Effector CD4-positive, alpha-beta T cell (primary cell): ENCODE measurements at regions not wholly inside any gene's neighbourhood (a gene's known extent, or its start where the extent isn't known, plus 50 kb on each side); places are given as distances from the start of the nearest gene placed in this dataset.
"Not testable (repeated sequence)": the region's sequence is repeated elsewhere in the genome, so short reads cannot be mapped to it uniquely, and the experiment has no call there.

ENCODE experiments used
- DNase-seq: peaks from one replicate; pipeline ENCODE4 v3.0.0-alpha.2; 2020

DNA sequence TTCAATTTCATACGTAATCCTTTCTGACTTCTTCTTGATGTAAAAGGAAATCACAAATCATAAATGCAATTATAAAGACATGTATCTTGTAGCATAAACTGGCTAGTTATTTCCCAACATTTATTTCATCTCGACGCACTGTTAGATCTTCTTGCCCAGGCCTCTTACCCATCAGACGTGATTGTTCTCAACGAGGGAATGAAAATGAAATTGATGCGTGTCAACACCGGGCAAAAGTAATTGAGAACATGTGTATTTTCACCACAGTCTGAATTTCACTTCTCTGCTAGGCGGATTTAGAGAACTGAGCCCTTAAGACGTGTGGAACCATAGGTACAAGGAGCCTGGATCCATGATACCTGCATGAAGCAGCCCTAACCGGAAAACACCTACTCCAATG is 519.7 kb downstream of the KCNT2 start:
- no peak for DNase-seq

DNA sequence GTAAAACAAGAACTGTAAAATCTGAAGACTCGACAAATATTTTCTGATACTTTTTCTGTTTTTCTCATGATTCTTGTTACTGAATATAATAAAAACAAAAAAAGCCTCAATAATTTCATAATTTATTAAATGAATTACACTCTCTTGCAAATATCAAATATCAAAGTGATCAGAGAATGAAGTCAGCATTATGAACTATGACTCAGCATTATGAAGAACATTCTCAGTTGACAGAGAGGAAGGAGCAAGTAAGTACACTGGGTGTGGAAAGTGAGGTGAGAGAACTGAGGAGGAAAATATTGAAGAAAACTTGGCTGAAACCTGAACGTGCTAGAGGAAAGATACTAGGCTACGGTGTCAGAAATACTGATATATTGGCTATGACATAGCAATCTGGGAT is 529.5 kb downstream of the KCNT2 start:
- no peak for DNase-seq

DNA sequence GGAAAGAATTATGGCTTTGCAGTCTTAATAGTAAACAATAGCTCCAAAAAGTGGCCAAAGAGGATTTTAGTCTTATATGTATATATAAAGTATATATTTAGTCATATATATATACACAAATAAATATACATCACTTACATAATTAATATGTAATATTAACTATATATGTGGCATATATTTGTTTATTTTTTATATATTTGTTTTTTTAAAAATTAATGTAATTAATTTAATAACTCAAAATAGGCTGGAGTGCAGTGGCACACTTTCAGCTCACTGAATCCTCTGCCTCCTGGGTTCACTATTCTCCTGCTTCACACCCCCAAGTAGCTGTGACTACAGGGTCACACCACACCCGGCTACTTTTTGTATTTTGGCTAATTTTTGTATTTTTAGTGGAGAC is 532.6 kb downstream of the KCNT2 start:
- DNase-seq: no peak

DNA sequence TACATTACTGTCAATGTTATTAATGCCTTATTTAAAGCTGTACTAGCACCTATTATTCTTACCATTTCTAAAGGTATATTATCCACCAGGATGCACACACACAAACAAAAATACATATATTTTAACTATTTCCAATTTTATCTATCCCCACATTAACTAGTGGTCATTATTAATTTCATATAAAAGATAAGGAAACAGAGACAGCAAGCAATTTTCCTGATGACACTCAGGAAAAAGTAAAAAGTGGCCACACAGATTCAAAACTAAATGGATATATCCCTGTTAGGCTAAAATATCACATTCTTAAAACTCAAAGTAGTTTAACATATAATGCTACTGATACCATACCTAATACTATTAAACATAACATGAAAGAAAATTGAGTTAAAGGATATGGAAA is 534.1 kb downstream of the KCNT2 start:
- no peak for DNase-seq

DNA sequence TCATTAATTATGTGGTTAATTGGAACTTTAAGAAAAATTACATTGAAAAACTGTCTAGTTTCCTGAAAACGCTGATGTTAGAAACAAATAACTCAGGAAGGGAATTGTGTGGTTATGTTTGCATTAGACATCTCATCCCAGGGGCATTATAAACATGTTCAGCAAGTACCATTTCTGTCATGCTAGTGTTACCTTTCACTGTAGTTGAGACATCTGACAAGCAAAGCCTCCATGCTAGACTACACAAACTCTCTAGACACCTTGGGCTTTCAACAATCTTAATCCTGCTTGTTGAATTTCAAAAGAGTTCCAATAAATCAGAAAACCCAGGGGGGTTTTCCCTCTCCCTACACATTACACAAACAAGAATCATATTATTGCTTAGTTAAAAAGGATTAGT is 536.8 kb downstream of the KCNT2 start:
- no peak for DNase-seq

DNA sequence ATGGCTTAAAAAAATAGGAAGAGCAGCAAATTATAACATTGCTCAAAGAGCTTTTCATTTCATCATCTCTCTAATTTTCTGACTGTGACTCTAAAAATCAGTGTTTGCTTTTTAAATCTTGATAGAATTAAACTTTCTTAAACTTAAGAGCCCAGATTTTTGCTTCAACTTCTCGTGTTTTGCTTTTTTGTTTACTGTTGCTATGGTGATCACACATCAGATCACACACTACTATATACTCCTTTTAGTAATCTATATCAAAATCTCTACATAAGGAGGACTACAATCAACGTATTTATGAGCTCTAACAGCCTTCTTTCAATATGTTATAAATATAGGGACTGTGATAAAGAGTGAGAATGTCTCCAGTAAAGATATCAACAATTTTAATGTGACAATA is 537.3 kb downstream of the KCNT2 start:
- DNase-seq: no peak

DNA sequence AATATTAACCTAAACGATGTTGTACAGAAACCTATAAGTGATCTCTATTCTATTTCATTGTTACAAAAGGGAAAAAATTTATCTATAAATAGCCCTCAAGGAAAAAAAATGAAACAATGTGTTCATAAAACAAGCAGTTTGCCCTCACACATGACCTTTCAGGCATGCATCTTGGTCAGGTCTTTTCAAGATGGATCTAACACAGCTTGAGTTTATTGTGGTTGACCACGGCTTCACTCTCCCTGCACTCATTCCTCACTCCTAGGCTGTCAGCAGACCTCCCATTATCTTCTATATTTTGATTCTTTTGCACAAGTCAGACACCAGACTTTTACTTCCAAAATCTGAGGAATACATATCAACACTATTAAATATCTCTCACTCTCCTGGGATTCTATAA is 544.3 kb downstream of the KCNT2 start:
- no peak for DNase-seq

DNA sequence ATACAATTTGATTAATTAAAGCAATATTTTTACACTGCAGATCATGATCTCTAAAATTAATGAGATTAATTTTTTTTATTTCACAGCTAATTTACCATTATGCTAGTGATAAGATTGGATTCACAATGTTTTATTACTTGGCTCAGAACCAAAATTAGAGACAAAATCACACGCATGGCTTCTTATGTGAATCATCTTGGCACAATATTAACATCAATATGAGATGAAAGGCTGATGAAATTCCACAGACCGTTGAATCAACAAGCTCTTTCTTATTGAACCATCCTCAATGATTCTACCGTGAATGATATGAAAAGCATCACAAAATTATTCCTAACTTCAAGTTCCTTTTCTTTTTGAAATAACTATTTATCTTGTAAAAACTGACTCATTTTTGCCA is 544.9 kb downstream of the KCNT2 start:
- no peak for DNase-seq

DNA sequence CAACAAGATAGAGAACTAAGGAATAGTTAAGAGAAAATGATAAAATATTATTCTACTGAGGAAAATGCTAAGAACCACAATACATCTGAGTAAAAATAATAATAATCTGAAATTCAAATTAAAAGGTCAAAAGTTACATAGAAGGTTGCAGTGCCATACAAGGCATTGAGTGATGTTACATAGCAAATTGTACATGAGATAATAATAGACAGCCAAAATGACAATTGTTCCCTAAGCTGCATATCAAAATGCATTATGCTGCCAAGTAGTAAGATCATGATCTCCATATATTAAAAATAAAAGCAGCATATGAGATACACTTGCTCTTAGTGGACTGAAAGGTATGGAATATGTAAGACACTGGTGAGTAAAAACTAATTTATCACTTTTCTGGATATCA is 547.7 kb downstream of the KCNT2 start:
- DNase-seq: no peak

DNA sequence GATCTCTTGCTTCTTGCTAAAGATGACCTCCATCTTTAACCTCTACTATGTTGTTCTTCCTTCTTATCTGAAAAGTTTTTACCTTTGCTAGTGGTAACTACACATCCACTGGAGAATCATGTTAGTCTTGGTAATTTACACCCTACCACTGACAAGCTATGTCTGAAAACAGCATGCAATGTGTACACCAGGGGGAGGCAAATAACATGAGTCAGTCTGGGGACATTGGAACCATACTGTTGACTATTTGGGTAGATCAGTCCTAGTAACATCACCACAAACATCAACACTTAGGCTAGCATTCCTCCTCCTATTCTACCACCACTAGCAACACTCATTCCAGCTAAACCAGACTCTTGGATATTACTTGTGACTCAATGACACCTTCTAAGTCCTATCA is 549.0 kb downstream of the KCNT2 start:
- no peak for DNase-seq

DNA sequence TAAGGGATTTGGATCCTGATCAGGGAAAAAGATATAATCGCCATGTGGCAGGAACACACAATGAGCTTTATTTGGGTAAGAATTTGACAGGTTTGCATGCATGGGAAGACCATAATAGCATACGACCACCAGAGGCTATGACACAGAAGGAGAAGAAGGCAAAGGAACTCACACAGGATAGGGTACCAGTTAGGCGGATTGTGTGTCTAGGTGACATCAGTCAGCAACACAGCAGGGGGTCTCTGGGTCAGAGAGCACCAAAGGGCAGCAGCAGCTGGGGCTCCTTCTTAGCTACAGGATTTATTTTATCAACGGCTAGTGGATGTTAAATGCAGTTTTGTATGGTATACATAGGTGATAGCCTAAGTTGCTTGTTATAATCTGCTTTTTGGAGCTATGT is 551.3 kb downstream of the KCNT2 start:
- DNase-seq: no peak

DNA sequence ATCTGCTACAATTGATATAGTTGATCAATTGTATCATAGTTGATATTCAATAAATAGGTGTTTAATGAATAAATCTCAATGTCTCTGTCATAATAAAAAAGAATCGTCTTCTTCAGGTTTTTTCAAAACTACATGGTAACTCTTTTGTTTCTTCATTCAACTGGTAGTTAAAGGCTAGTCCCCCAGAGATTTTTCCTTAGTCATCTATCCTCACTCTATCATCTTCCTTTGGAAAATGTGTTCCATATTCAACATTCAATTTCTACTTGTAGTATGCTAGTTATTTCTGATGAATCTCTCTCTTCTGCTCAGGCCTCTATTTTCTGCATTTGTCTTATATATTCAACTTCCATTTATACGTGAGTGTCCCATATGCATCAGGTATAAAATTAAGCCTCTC is 558.8 kb downstream of the KCNT2 start:
- no peak for DNase-seq

DNA sequence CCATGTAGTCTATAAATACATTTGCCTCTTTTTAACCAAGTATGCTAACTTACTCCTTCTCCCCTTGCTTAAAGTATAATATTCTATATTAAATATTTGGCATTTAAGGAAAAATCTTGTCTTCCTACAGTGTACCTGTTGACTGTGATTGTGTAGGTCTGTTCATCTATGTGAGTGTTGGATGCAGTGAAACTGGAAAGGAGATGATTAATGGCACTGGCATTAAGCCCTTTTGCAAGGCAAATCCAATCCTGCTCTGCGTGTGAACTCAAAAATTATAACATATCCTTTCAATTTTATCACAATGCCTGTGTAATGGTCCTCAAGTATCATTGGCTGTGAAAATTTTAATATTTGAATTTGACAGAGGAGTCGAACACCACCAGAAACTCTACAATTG is 565.0 kb downstream of the KCNT2 start:
- DNase-seq: no peak

DNA sequence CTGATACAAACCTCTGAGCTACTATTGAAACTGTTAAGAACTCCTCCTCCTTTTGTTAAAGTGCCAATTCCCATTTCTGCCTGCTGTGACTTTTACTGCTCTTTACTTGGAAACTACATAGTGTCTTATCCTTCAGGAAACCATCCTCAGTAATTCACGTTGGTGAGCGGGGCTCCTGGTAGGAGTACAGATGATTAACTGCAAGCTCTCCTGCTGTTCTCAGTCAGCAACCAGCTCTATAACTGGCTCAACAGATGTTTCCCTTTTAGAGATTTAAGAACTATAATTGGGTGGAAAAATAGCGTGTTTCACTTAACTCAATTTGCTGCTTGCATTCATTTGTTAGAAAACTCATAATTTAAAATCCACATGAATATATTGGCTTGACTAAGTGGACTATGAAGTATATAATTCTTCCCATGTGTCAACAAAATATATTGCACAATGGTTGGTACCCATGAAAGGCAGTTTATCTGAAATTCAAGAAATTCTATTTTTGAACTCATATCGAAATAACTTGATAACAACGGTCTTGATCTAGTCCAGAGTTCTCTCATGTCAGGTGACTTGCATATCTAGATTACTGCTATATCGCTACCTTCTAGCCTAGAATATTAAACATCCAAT is 574.0 kb downstream of the KCNT2 start:
- no peak for DNase-seq

DNA sequence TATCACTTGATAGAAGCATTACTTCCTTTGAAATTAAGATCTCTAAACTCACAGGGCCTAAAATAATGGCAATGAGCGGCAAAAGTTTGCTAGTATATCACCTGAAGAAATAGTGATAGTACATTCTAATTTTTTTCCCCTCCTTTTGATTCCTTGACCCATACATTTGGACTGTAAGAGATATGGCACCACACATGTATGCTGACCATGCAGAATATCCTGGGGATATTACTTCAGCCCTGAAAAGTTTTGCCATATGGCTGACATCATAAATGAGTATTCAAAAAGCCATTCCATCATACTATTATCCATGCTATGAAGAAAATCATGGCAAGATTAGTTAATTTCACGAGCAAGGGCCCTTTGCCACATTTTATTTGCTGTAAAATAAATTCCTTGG is 576.9 kb downstream of the KCNT2 start:
- DNase-seq: not testable (repeated sequence)

DNA sequence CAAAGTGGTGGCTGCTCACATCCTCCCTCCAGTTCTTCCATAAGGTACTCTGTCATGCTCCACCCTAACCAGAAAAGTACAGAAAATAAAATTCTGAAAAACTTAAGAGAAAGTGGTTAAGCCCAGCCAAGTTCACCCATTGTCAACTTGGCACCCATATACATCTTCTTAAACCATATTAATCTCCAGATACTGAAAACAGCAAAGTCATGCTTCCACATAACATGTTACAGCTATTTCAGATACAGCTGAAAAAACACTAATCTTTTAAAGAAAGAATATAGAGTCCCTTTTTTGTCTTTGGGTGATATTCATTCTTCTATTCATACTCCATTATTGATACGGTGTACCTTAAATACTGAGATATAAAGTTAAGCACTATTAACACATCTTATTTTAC is 577.8 kb downstream of the KCNT2 start:
- DNase-seq: no peak

DNA sequence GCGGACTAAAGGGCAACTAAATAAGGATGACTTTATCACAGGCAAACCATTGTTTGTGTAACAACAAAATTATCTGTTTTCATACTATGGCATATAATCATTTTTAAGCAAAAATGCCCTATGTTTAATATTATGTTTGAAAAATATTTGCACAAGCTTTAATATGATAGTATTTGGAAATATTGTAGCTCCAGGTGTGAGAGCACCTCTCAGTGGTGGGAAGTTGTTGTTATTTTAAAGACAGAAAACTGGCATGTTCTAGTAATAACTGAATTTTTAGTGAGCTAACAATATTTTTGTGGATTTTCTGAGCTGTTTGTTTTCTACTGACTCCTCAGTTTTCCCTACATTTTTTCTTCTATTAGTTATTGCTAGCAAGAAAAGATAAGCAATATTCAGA is 578.8 kb downstream of the KCNT2 start:
- no peak for DNase-seq

DNA sequence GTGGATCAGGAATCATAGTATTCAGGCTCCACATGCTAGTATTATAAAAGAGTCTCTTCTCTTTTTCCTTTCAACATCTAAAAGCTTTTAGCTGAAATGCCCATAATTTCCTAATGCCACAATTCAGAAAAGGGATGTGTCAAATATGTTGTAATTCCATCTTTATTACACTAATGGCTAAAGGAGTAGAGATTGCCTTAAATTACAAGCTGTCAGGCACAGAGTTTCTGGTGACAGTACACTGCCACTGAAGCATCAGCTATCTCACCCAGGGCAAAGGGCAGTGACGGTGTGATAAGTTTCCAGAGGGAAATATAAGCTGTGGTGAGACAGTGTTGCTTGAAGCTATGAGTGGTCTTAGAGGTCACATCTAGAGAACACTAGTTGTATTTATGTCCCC is 581.1 kb downstream of the KCNT2 start:
- DNase-seq: no peak

DNA sequence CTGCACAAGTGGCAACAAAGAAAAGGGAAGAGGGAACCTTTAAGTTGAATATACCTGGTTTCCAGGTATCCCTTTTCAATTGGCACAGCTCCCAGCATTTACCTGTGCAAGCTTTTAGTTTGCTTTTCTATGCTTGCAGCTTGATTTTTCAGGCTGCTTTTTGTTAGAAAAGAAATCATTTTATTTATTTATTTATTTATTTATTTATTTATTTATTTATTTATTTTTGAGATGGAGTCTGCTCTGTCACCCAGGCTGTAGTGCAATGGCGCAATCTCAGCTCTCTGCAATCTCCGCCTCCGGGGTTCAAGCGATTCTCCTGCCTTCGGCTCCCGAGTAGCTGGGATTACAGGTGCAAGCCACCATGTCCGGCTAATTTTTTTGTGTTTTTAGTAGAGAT is 587.1 kb downstream of the KCNT2 start:
- DNase-seq: not testable (repeated sequence)

DNA sequence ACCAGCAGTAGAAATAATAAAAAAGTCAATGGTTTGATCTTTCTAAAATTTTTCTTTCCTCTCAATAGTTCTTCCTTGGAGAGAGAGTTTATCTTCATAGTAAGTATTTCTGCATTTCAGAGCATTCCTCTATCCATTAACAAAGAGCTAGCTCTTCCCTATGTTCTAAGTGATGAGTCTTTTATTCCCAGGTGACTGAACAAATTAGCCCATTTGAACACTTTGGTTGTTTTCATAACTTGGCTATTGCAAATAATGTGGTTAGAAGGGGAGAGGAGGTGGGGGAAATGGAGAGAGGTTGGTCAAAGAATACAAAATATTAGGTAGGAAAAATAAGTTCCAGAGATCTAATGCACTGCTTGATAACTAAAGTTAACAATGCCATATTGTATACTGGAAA is 598.9 kb downstream of the KCNT2 start:
- no peak for DNase-seq

DNA sequence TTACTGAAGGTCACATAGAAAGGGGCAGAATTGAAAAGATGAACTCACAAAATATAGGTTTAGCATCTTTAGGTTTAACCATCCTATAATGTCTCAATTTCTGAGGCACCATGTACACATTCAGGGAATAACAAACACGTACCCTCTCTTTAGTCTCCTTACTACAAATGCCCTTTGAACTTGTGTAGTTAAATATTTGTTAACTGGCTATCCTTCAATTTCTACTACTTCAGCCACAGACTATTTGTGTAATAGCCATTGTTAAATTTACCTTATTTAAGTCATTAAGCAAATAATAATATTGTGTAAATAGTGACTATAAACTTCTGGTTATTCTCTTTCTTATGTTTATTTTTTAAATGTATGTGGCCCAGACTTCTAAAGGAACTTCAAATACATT is 600.5 kb downstream of the KCNT2 start:
- no peak for DNase-seq

DNA sequence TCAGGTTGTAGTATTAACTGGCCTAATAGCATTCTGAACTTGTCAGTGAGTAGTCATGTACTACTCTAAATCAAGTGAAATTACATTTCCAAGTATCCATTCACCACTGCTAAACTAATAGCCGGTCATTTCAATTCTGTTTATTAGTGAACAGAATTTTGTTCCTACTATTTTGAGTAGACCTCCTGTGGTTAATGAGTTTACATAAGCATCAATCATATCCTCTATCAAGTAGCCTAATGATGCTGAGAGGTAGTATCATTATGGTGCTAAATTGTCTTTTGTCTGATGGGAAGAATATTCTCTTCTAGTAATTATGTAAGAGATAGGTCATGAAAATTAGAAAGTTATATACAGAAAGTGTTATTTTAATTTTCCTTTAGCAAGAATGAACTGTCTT is 602.8 kb downstream of the KCNT2 start:
- DNase-seq: no peak

DNA sequence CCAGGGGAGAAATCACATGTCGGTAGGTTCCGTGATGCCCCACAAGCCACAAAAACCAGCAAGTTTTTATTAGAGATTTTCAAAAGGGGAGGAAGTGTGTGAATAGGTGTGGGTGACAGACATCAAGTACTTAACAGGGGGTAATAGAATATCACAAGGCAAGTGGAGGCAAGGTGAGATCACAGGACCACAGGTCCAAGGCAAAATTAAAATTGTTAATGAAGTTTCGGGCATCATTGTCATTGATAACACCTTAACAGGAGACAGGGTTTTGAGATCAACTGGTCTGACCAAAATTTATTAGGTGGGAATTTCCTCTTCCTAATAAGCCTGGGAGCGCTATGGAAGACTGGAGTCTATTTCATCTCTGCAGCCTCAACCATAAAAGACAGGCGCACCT is 603.9 kb downstream of the KCNT2 start:
- not testable (repeated sequence) for DNase-seq

DNA sequence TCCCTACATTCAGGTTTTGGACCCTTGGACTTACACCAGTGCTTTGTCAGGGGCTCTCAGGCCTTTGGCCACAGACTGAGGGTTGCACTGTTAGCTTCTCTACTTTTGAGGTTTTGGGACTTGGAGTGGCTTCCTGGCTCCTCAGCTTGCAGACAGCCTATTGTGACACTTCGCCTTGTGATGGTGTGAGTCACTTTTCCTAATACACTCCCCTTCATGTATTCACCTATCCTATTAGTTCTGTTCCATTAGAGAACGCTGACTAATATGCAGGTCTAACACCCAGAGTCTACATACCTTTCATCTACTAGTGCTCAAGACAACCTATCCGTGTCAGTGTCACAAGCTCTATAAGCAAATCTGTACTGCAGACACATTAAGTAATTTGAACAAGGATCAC is 605.3 kb downstream of the KCNT2 start:
- DNase-seq: no peak

DNA sequence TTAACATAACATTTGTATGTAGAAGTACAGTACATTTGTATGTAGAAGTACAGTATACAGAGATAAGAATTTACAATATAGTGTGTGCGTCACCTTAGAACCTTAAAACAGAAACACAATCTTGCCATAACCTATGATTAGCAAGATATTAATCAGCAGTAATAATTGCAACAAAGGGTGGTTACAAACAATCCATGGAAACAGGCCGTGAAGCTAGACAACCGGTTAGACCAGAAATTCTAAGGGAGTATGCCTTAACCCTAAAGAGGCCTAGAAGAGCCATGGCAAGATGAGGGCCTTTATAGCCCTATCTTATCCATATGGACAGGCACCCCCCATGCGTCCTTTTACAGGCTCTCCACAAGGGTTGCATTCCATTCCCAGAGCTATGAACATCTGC is 605.9 kb downstream of the KCNT2 start:
- DNase-seq: not testable (repeated sequence)

DNA sequence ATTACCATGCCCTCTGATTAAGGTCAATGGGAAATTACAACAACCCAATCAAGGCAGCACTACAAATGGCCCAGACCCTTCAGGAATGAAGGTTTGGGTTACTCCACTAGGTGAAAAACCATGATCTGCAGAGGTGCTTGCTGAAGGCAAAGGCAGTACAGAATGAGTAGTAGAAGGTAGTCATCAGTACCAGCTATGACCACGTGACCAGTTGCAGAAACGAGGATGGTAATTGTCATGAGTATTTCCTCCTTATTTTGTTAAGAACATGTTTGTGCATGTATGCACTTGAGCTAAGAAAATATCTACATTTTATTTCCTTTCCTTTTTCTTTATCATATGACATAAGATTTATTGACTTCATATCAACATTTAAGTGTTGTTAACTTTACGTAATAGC is 607.1 kb downstream of the KCNT2 start:
- no peak for DNase-seq
